Astrocyte (in vitro differentiated cells and primary cell): ENCODE measurements at regions not wholly inside any gene's neighbourhood (a gene's known extent, or its start where the extent isn't known, plus 50 kb on each side); places are given as distances from the start of the nearest gene placed in this dataset.

Experiments
- DNase-seq: peaks from one replicate; pipeline ENCODE4 v3.0.0-alpha.2; 2010; ENCODE audit warnings: low read depth
- FAIRE-seq: peaks from 2 replicates; lab custom pipeline; 2011; peaks lifted over from hg19 to GRCh38; lab: Jason Lieb, UNC
- H2AFZ ChIP-seq: 2 replicates; pipeline ENCODE4 v1.6.0; 2012; ENCODE audit warnings: low read depth, low read length, inconsistent platforms
- H3K27ac ChIP-seq: 2 replicates; pipeline ENCODE4 v1.5.1; 2011; ENCODE audit warnings: low read depth, low read length, inconsistent platforms
- H3K27me3 ChIP-seq: 2 replicates; pipeline ENCODE4 v1.6.0; 2011; ENCODE audit warnings: low read length, inconsistent platforms; ENCODE audit not compliant: insufficient read depth
- H3K36me3 ChIP-seq: 2 replicates; pipeline ENCODE4 v1.5.1; 2011; ENCODE audit warnings: low read length, inconsistent platforms; ENCODE audit not compliant: insufficient read depth
- H3K4me1 ChIP-seq: 2 replicates; pipeline ENCODE4 v1.5.1; 2011; ENCODE audit warnings: low read length, inconsistent platforms; ENCODE audit not compliant: insufficient read depth
- H3K4me2 ChIP-seq: 2 replicates; pipeline ENCODE4 v1.6.0; 2012; ENCODE audit warnings: low read length, inconsistent platforms
- H3K4me3 ChIP-seq: 2 replicates; pipeline ENCODE4 v1.5.1; 2011; ENCODE audit warnings: low read depth, mild to moderate bottlenecking, low read length, inconsistent platforms; ENCODE audit not compliant: insufficient read depth
- H3K79me2 ChIP-seq: 2 replicates; pipeline ENCODE4 v1.6.0; 2012; ENCODE audit warnings: mild to moderate bottlenecking, low read length, inconsistent platforms; ENCODE audit not compliant: insufficient read depth
- H3K9ac ChIP-seq: 2 replicates; pipeline ENCODE4 v1.6.0; 2012; ENCODE audit warnings: mild to moderate bottlenecking, low read length, inconsistent platforms
- H3K9me3 ChIP-seq: 2 replicates; pipeline ENCODE4 v1.5.1; 2012; ENCODE audit warnings: low read depth, mild to moderate bottlenecking, low read length, inconsistent platforms; ENCODE audit not compliant: insufficient read depth
- H4K20me1 ChIP-seq: 2 replicates; pipeline ENCODE4 v1.6.0; 2012; ENCODE audit warnings: low read length, inconsistent platforms; ENCODE audit not compliant: insufficient read depth
- H3K27ac Mint-ChIP-seq: one replicate; pipeline ENCODE4 v1.8.0; 2021; ENCODE audit warnings: mild to moderate bottlenecking, mixed read lengths; ENCODE audit not compliant: unreplicated experiment
- H3K27me3 Mint-ChIP-seq: one replicate; pipeline ENCODE4 v1.8.0; 2021; ENCODE audit warnings: low read depth, mixed read lengths; ENCODE audit not compliant: unreplicated experiment
- H3K36me3 Mint-ChIP-seq: one replicate; pipeline ENCODE4 v1.8.0; 2021; ENCODE audit warnings: low read depth, mixed read lengths; ENCODE audit not compliant: unreplicated experiment
- H3K4me1 Mint-ChIP-seq: one replicate; pipeline ENCODE4 v1.8.0; 2021; ENCODE audit warnings: low read depth, mixed read lengths; ENCODE audit not compliant: unreplicated experiment
- H3K4me3 Mint-ChIP-seq: one replicate; pipeline ENCODE4 v1.8.0; 2021; ENCODE audit warnings: mild to moderate bottlenecking, moderate library complexity, mixed read lengths; ENCODE audit not compliant: unreplicated experiment
- H3K9me3 Mint-ChIP-seq: one replicate; pipeline ENCODE4 v1.8.0; 2021; ENCODE audit warnings: mild to moderate bottlenecking, mixed read lengths; ENCODE audit not compliant: unreplicated experiment
- EZH2 ChIP-seq: IDR thresholded peaks from 2 replicates; pipeline ENCODE4 v1.6.1; 2012; ENCODE audit warnings: mild to moderate bottlenecking, low read length, inconsistent platforms; ENCODE audit not compliant: insufficient read depth
- TF ChIP-seq, protein P1 (sequence below): IDR thresholded peaks from 2 replicates; pipeline ENCODE4 v1.5.1; 2011; ENCODE audit warnings: low read depth, mild to moderate bottlenecking, inconsistent platforms, low read length, moderate library complexity; ENCODE audit not compliant: insufficient read depth

DNA sequence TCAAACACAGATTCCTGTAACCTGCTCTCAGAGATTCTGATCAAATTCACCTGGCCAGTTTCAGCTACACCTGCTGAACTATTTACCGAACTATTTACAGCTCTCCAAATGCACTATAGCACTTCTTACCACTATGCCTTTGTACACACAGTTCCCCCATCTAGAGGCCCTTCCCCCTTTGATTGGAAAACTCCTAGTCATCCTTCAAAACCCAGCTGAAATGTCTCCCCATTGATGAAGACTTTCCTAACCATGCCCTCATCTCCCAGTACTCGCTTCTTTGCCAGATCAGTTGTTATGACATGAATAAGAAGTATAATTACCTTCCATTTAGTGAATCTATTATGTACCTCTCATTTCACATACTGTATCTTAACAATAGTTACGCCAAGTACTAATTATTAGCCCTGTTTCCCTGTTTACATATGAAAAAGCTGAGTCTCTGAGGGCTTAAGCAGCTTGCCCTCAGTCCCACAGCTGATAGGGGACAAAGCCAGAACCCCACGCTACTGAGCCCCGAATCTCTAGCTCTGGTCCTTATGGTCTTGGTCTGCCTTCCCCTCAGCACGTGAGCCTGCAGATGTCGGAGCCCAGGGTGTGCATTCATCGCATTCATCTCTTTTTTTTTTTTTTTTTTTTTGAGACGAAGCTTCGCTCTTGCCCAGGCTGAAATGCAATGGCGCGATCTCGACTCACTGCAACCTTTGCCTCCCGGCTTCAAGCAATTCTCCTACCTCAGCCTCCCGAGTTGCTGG, 64.7 kb upstream of the ASAP2 start:
- no peak overlapping the region for H2AFZ ChIP-seq
- H3K4me1 Mint-ChIP-seq = peaks cover 22% of the 10 kb centered on the region
- H3K4me3 Mint-ChIP-seq = no peak overlapping the region

DNA sequence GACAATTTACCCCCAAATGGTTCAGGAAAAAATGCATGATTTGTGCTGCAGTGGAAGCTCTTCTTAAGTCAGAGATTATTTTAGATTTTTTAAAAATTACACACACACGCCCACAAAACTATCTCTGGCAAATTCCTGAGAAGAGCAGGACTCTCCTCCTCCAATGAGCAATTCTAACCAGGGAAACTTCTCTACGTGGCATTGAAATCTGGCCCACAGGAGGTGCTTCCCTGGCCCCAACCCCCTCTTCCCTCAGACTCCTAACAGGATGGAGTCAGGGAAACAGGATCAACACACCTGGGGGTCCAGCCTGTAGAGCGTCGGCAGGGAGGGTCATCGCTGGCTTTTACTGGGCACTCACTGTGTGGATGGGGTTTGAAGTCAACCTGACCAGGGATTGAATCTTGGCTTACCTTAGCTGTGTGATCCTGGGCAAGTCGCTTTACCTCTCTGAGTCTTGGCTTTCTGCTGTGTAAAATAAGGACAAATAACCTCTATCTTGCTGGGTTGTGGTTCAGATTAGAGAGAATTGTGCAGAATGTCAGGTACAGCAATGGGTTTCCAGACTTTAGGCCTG, 65.4 kb upstream of the ASAP2 start:
- no peak overlapping the region for H3K4me3 Mint-ChIP-seq
- Histone ChIP-seq H3K27me3 (no peaks in the 10 kb centered on the region), H3K9me3 (no peaks in the 10 kb centered on the region), H3K9ac (no peak overlapping the region), H4K20me1 (no peaks in the 10 kb centered on the region), H3K4me1 (peaks cover 16% of the 10 kb centered on the region), H3K36me3 (no peaks in the 10 kb centered on the region), H3K79me2 (no peaks in the 10 kb centered on the region), H2AFZ (no peak overlapping the region), H3K27ac (no peak overlapping the region), H3K4me2 (no peak overlapping the region), H3K4me3 (no peak overlapping the region)
- TF ChIP-seq, protein P1, sequence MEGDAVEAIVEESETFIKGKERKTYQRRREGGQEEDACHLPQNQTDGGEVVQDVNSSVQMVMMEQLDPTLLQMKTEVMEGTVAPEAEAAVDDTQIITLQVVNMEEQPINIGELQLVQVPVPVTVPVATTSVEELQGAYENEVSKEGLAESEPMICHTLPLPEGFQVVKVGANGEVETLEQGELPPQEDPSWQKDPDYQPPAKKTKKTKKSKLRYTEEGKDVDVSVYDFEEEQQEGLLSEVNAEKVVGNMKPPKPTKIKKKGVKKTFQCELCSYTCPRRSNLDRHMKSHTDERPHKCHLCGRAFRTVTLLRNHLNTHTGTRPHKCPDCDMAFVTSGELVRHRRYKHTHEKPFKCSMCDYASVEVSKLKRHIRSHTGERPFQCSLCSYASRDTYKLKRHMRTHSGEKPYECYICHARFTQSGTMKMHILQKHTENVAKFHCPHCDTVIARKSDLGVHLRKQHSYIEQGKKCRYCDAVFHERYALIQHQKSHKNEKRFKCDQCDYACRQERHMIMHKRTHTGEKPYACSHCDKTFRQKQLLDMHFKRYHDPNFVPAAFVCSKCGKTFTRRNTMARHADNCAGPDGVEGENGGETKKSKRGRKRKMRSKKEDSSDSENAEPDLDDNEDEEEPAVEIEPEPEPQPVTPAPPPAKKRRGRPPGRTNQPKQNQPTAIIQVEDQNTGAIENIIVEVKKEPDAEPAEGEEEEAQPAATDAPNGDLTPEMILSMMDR = no peak
- TF ChIP-seq EZH2 = no peak
- DNase-seq (peak; percentile 38), FAIRE-seq (no peak)
- H3K9me3 Mint-ChIP-seq = peaks cover 2% of the 10 kb centered on the region
- peaks cover 1% of the 10 kb centered on the region for H3K27me3 Mint-ChIP-seq
- no peaks in the 10 kb centered on the region for H3K36me3 Mint-ChIP-seq
- no peak overlapping the region for H3K27ac Mint-ChIP-seq
- peaks cover 17% of the 10 kb centered on the region for H3K4me1 Mint-ChIP-seq

More for the DNA sequence above, 64.7 kb upstream of the ASAP2 start:
- DNase-seq (no peak), FAIRE-seq (no peak)
- Histone ChIP-seq H4K20me1 (no peaks in the 10 kb centered on the region), H3K36me3 (no peaks in the 10 kb centered on the region), H3K4me3 (no peak overlapping the region), H3K4me2 (no peak overlapping the region), H3K9me3 (no peaks in the 10 kb centered on the region), H3K27me3 (no peaks in the 10 kb centered on the region), H3K9ac (no peak overlapping the region), H3K27ac (no peak overlapping the region), H3K4me1 (peaks cover 16% of the 10 kb centered on the region), H3K79me2 (no peaks in the 10 kb centered on the region)
- H3K27me3 Mint-ChIP-seq = peaks cover 2% of the 10 kb centered on the region
- H3K9me3 Mint-ChIP-seq = peaks cover 4% of the 10 kb centered on the region
- no peak for TF ChIP-seq EZH2
- TF ChIP-seq, protein P1 = no peak
- no peaks in the 10 kb centered on the region for H3K36me3 Mint-ChIP-seq
- H3K27ac Mint-ChIP-seq = no peak overlapping the region

DNA sequence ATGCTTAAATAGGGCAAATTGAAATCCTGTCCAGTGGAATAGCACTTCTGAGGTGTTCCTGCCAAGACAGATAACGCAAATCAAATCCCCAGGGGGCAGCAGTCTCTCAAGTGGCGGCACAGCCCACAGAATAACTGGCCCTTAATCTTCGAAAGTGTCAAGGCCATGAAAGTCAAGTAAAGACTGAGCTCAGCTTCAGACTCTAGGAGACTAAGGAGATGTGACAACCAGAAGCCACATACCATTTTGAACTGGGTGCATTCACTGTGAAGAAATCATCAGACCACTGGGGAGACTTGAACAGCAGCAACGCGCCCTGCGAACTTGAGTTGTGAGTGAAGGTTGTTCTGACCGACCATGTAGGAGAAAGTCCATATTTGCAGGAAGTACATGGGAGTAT, 66.0 kb upstream of the ASAP2 start:
- Histone ChIP-seq H3K4me2 (no peak overlapping the region), H3K27ac (no peak overlapping the region)
- no peak overlapping the region for H3K27ac Mint-ChIP-seq

More for the DNA sequence above, 66.0 kb upstream of the ASAP2 start:
- TF ChIP-seq, protein P1 = no peak
- no peak for TF ChIP-seq EZH2
- Mint-ChIP-seq H3K4me1 (peaks cover 17% of the 10 kb centered on the region), H3K9me3 (peaks cover 2% of the 10 kb centered on the region), H3K36me3 (no peaks in the 10 kb centered on the region), H3K4me3 (no peak overlapping the region), H3K27me3 (peaks cover 1% of the 10 kb centered on the region)
- H4K20me1 ChIP-seq = no peaks in the 10 kb centered on the region
- no peaks in the 10 kb centered on the region for H3K27me3 ChIP-seq
- FAIRE-seq (no peak), DNase-seq (no peak)
- H2AFZ ChIP-seq = no peak overlapping the region
- no peak overlapping the region for H3K9ac ChIP-seq
- no peak overlapping the region for H3K4me3 ChIP-seq
- no peaks in the 10 kb centered on the region for H3K36me3 ChIP-seq
- H3K79me2 ChIP-seq = no peaks in the 10 kb centered on the region
- no peaks in the 10 kb centered on the region for H3K9me3 ChIP-seq
- H3K4me1 ChIP-seq = peaks cover 16% of the 10 kb centered on the region
